GM18870 (cell line): ENCODE measurements at regions not wholly inside any gene's neighbourhood (a gene's known extent, or its start where the extent isn't known, plus 50 kb on each side); places are given as distances from the start of the nearest gene placed in this dataset.

Experiments used
- ATAC-seq: cut with Tn5 transposase; IDR thresholded peaks from one replicate; pipeline ENCODE4 v1.9.1; 2021; ENCODE audit warnings: moderate library complexity; ENCODE audit not compliant: unreplicated experiment

GRCh38 chr9:86732514-86733171 lies 214.7 kb downstream of the GAS1 start:
- no peak for ATAC-seq

- no peak for ATAC-seq
These were observed 215.7 kb downstream of the GAS1 start for GRCh38 chr9:86731511-86732063.

- ATAC-seq = no peak
These were observed 217.0 kb downstream of the GAS1 start for GRCh38 chr9:86730163-86730928.

- ATAC-seq = no peak
These were observed 222.8 kb downstream of the GAS1 start for GRCh38 chr9:86724529-86724928.

GRCh38 chr9:86723346-86723745 lies 224.0 kb downstream of the GAS1 start:
- no peak for ATAC-seq

- ATAC-seq = no peak
These were observed 224.6 kb downstream of the GAS1 start for GRCh38 chr9:86722706-86723075.

- no peak for ATAC-seq
These were observed 225.2 kb downstream of the GAS1 start for GRCh38 chr9:86721843-86722705.

- no peak for ATAC-seq
These were observed 226.0 kb downstream of the GAS1 start for GRCh38 chr9:86721226-86721781.

- ATAC-seq = no peak
These were observed 226.6 kb downstream of the GAS1 start for GRCh38 chr9:86720639-86721225.

- ATAC-seq = no peak
These were observed 228.8 kb downstream of the GAS1 start for GRCh38 chr9:86718388-86719049.

GRCh38 chr9:86716326-86716922 lies 230.9 kb downstream of the GAS1 start:
- no peak for ATAC-seq

GRCh38 chr9:86714999-86715398 lies 232.3 kb downstream of the GAS1 start:
- no peak for ATAC-seq

- no peak for ATAC-seq
These were observed 233.3 kb downstream of the GAS1 start for GRCh38 chr9:86713970-86714369.

GRCh38 chr9:86713470-86713869 lies 233.8 kb downstream of the GAS1 start:
- no peak for ATAC-seq

- ATAC-seq = no peak
These were observed 238.1 kb downstream of the GAS1 start for GRCh38 chr9:86708918-86709835.

GRCh38 chr9:86707932-86708510 lies 239.3 kb downstream of the GAS1 start:
- ATAC-seq = no peak

GRCh38 chr9:86706391-86706790 lies 240.9 kb downstream of the GAS1 start:
- no peak for ATAC-seq

GRCh38 chr9:86705490-86705889 lies 241.8 kb downstream of the GAS1 start:
- no peak for ATAC-seq
